ENCODE measurements at regions not wholly inside any gene's neighbourhood (a gene's known extent, or its start where the extent isn't known, plus 50 kb on each side); places are given as distances from the start of the nearest gene placed in this dataset.
A peak's percentile ranks its signal among the peaks of the same experiment; 100 is the strongest.

GRCh38 chr7:86930554-86931307 is 128.7 kb downstream of the ELAPOR2 start:
- no peaks in the 10 kb centered on the region for H3K36me3 ChIP-seq (ENCODE audit: control insufficient read depth, insufficient read depth, low read length)
- H3K4me3 ChIP-seq (ENCODE audit: low read depth, low read length): no peak overlapping the region
- FAIRE-seq: no peak
- TF ChIP-seq, protein P1, sequence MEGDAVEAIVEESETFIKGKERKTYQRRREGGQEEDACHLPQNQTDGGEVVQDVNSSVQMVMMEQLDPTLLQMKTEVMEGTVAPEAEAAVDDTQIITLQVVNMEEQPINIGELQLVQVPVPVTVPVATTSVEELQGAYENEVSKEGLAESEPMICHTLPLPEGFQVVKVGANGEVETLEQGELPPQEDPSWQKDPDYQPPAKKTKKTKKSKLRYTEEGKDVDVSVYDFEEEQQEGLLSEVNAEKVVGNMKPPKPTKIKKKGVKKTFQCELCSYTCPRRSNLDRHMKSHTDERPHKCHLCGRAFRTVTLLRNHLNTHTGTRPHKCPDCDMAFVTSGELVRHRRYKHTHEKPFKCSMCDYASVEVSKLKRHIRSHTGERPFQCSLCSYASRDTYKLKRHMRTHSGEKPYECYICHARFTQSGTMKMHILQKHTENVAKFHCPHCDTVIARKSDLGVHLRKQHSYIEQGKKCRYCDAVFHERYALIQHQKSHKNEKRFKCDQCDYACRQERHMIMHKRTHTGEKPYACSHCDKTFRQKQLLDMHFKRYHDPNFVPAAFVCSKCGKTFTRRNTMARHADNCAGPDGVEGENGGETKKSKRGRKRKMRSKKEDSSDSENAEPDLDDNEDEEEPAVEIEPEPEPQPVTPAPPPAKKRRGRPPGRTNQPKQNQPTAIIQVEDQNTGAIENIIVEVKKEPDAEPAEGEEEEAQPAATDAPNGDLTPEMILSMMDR (IDR thresholded peaks at IDR 0.05; ENCODE audit: insufficient read depth, low read length, severe bottlenecking): no peak
- H3K27me3 ChIP-seq (ENCODE audit: control insufficient read depth, insufficient read depth, low read length): no peaks in the 10 kb centered on the region
- DNase-seq (ENCODE audit: low read depth): no peak

DNA sequence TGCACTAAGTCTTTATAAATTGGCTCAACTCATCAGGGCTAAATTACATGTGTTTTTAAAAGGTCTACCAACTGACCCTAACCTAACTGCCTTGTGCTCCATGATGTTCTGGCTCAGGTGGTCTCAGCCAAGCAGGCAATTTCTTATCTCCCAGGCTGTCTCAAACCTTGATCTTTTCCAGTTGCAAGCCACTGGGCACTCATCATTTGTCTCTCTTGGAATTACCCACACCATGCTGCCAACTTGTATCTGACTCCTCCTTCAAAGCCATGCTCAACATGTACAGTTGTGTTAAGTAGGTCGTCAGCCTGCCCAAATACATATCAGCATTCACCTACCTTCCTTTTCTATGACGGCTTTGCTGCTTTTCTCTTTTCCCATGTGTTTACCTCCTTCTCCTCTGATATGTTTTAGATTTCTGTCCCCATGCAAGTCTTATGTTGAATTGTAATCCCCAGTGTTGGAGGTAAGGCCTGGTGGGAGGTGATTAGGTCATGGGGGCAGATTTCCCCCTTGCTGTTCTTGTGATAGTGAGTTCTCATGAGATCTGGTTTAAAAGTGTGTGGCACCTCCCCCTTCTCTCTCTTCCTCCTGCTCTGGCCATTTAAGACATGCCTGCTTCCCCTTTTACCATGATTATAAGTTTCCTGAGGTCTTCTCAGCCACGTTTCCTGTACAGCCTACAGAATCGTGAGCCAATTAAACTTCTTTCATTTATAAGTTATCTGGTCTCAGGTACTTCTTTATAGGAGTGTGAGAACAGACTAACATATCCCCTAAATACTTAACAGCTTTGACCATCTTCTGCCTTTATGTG is 130.0 kb downstream of the ELAPOR2 start:
- TF ChIP-seq, protein P1 (IDR thresholded peaks at IDR 0.05; ENCODE audit: insufficient read depth, low read length, severe bottlenecking): no peak
- DNase-seq (ENCODE audit: low read depth): no peak
- no peak overlapping the region for H3K4me3 ChIP-seq (ENCODE audit: low read depth, low read length)
- FAIRE-seq: no peak
- no peaks in the 10 kb centered on the region for H3K27me3 ChIP-seq (ENCODE audit: control insufficient read depth, insufficient read depth, low read length)
- no peaks in the 10 kb centered on the region for H3K36me3 ChIP-seq (ENCODE audit: control insufficient read depth, insufficient read depth, low read length)

- TF ChIP-seq, protein P1 (IDR thresholded peaks at IDR 0.05; ENCODE audit: insufficient read depth, low read length, severe bottlenecking): no peak
- Histone ChIP-seq H3K36me3 (ENCODE audit: control insufficient read depth, insufficient read depth, low read length) (no peaks in the 10 kb centered on the region), H3K4me3 (ENCODE audit: low read depth, low read length) (no peak overlapping the region), H3K27me3 (ENCODE audit: control insufficient read depth, insufficient read depth, low read length) (no peaks in the 10 kb centered on the region)
- FAIRE-seq (no peak), DNase-seq (ENCODE audit: low read depth) (no peak)
Observed at GRCh38 chr7:86928308-86928707, 131.1 kb downstream of the ELAPOR2 start.

GRCh38 chr7:86926732-86927131 is 132.7 kb downstream of the ELAPOR2 start:
- no peaks in the 10 kb centered on the region for H3K27me3 ChIP-seq (ENCODE audit: control insufficient read depth, insufficient read depth, low read length)
- no peak overlapping the region for H3K4me3 ChIP-seq (ENCODE audit: low read depth, low read length)
- DNase-seq (ENCODE audit: low read depth) (peak; percentile 49), FAIRE-seq (peak; percentile 62)
- TF ChIP-seq, protein P1 (IDR thresholded peaks at IDR 0.05; ENCODE audit: insufficient read depth, low read length, severe bottlenecking): peak; percentile 67
- H3K36me3 ChIP-seq (ENCODE audit: control insufficient read depth, insufficient read depth, low read length): no peaks in the 10 kb centered on the region

GRCh38 chr7:86925221-86925620 is 134.2 kb downstream of the ELAPOR2 start:
- H3K4me3 ChIP-seq (ENCODE audit: low read depth, low read length): no peak overlapping the region
- H3K36me3 ChIP-seq (ENCODE audit: control insufficient read depth, insufficient read depth, low read length): no peaks in the 10 kb centered on the region
- TF ChIP-seq, protein P1 (IDR thresholded peaks at IDR 0.05; ENCODE audit: insufficient read depth, low read length, severe bottlenecking): no peak
- H3K27me3 ChIP-seq (ENCODE audit: control insufficient read depth, insufficient read depth, low read length): no peaks in the 10 kb centered on the region
- DNase-seq (ENCODE audit: low read depth): no peak
- no peak for FAIRE-seq

Measured in bronchial epithelial cell (primary cell).